PFSK-1 (cell line): ENCODE measurements at regions not wholly inside any gene's neighbourhood (a gene's known extent, or its start where the extent isn't known, plus 50 kb on each side); places are given as distances from the start of the nearest gene placed in this dataset.

ENCODE experiments used
- FOXP2 ChIP-seq: optimal IDR thresholded peaks from 2 replicates; pipeline ENCODE3; 2011; ENCODE audit warnings: borderline replicate concordance, control low read depth, inconsistent platforms; ENCODE audit not compliant: insufficient read depth; ENCODE audit errors: extremely low read length, extremely low read depth
- POLR2AphosphoS5 ChIP-seq: IDR thresholded peaks from 2 replicates; pipeline ENCODE4 v1.6.1; 2012; ENCODE audit warnings: low read depth, mild to moderate bottlenecking, control low read depth, low read length, moderate library complexity
- SIN3A ChIP-seq: IDR thresholded peaks from 2 replicates; pipeline ENCODE4 v1.6.1; 2012; ENCODE audit warnings: mild to moderate bottlenecking, low read length, moderate library complexity, borderline replicate concordance; ENCODE audit not compliant: insufficient read depth
- TAF1 ChIP-seq: IDR thresholded peaks from 2 replicates; pipeline ENCODE4 v1.6.1; 2012; ENCODE audit warnings: low read length, control low read depth, borderline replicate concordance; ENCODE audit not compliant: insufficient read depth
- TF ChIP-seq, protein P1 (sequence below), 2 experiments: IDR thresholded peaks; 2 replicates each; pipeline versions ENCODE4 v1.6.1 to v1.8.0; 2011 to 2012; ENCODE audit warnings: low read depth in 2 of 2, low read length in 2 of 2, control low read depth in 1 of 2, inconsistent platforms in 1 of 2, mild to moderate bottlenecking in 1 of 2, moderate library complexity in 1 of 2; ENCODE audit not compliant: insufficient read depth in 1 of 2

DNA sequence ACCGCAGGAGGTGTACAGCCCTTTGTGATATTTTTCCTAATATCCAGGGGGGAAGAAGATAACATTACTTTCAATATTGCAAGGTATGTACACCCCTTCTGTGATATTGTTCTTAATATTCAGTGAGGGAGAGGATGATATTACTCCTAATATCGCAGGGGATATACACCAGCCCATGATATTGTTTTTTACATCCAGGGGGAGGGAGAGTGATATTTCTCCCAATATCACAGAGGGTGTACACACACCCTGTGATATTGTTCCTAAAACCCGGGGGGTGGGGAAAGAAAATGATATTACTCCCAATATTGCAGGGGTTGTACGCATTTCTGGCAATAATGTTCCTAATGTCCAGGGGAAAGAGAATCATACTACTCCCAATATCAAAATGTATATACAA lies 58.0 kb upstream of the SLC25A48 start:
- TF ChIP-seq, protein P1, sequence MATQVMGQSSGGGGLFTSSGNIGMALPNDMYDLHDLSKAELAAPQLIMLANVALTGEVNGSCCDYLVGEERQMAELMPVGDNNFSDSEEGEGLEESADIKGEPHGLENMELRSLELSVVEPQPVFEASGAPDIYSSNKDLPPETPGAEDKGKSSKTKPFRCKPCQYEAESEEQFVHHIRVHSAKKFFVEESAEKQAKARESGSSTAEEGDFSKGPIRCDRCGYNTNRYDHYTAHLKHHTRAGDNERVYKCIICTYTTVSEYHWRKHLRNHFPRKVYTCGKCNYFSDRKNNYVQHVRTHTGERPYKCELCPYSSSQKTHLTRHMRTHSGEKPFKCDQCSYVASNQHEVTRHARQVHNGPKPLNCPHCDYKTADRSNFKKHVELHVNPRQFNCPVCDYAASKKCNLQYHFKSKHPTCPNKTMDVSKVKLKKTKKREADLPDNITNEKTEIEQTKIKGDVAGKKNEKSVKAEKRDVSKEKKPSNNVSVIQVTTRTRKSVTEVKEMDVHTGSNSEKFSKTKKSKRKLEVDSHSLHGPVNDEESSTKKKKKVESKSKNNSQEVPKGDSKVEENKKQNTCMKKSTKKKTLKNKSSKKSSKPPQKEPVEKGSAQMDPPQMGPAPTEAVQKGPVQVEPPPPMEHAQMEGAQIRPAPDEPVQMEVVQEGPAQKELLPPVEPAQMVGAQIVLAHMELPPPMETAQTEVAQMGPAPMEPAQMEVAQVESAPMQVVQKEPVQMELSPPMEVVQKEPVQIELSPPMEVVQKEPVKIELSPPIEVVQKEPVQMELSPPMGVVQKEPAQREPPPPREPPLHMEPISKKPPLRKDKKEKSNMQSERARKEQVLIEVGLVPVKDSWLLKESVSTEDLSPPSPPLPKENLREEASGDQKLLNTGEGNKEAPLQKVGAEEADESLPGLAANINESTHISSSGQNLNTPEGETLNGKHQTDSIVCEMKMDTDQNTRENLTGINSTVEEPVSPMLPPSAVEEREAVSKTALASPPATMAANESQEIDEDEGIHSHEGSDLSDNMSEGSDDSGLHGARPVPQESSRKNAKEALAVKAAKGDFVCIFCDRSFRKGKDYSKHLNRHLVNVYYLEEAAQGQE (IDR thresholded peaks at IDR 0.05; ENCODE audit: insufficient read depth in 1 of 2, low read depth in 2 of 2, low read length in 2 of 2), result no peak

DNA sequence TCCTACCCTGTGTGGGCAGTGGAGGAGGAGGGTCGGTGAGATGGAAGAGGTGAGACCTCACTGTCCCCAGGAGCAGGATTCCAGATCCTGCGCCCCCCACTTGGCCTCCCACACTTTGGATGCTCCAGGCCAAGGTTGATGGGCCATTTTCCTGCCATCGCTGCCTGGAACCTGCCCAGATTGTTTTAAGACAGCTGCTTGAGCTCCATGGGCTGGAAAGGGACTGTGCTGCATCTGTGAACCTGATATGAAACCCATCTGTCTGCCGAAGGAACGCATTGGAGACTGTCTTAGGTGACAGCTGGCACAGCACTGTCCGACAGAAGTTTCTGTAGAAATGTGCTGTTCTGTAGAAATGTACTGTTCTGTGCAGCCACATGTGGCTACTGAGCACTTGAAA lies 72.7 kb upstream of the SLC25A48 start:
- TF ChIP-seq TAF1 (no peak), POLR2AphosphoS5 (no peak), SIN3A (no peak), FOXP2 (no peak)
- TF ChIP-seq, protein P1 (IDR thresholded peaks at IDR 0.05; ENCODE audit: insufficient read depth in 1 of 2, low read depth in 2 of 2, low read length in 2 of 2), result no peak

GRCh38 chr5:135759149-135759784 lies 75.2 kb upstream of the SLC25A48 start:
- TF ChIP-seq SIN3A (no peak), FOXP2 (no peak)
- TF ChIP-seq, protein P1 (IDR thresholded peaks at IDR 0.05; ENCODE audit: insufficient read depth in 1 of 2, low read depth in 2 of 2, low read length in 2 of 2), result no peak

DNA sequence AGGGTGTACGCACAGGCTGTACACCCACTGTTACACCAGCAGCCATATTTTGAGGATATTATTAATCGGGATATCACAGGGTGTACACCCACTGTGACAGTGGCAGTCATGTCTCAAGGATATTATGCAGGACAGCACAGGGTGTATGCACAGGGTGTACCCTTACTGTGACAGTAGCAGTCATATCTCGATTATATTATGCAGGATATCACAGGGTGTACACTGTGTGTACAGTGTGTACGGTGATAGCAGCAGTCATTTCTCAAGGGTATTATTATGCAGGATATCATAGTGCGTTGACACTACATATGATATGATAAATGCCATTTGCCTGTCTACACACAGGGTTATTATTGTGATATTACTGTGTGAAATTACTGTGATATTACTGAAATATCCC lies 80.5 kb upstream of the SLC25A48 start:
- TF ChIP-seq TAF1, result no peak
- TF ChIP-seq, protein P1 (IDR thresholded peaks at IDR 0.05; ENCODE audit: insufficient read depth in 1 of 2, low read depth in 2 of 2, low read length in 2 of 2), result no peak
- no peak for TF ChIP-seq POLR2AphosphoS5
- TF ChIP-seq FOXP2, result no peak
- TF ChIP-seq SIN3A, result no peak

DNA sequence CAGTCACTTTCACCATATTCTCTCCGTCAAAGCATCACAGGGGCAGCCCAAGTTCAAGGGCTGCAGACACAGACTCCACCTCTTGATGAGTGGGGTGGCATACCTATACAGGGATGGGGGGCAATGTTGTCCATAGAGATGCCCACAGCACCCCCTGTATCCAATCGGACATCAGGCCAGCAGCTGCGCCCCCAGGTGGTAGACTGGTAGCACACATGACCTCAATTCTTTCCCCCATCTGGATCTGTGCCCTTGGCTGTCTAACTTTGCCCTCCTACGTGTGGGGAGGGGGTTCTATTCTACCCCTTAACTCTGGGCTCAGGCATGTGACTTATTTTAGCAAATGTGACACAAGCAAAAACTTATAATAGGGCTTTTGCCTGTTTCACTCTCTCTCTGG lies 84.0 kb upstream of the SLC25A48 start:
- TF ChIP-seq, protein P1 (IDR thresholded peaks at IDR 0.05; ENCODE audit: insufficient read depth in 1 of 2, low read depth in 2 of 2, low read length in 2 of 2), result no peak
